SK-N-SH (cell line): ENCODE measurements at regions not wholly inside any gene's neighbourhood (a gene's known extent, or its start where the extent isn't known, plus 50 kb on each side); places are given as distances from the start of the nearest gene placed in this dataset.

Experiments
- CTCF ChIA-PET: fragments of 300-600, 350-600 bp; formaldehyde crosslinking; extraction: SDS; loops from one replicate; lab custom pipeline; 2021; lab: Yijun Ruan, JAX
- POLR2A ChIA-PET: fragments of 350-600 bp; sonication (Branson Sonifier 250); formaldehyde crosslinking; extraction: SDS; loops from one replicate; lab custom pipeline; 2020; ENCODE audit warnings: antibody characterized with exemption, inconsistent platforms; lab: Yijun Ruan, JAX
- DNase-seq: peaks from one replicate; pipeline ENCODE4 v3.0.0; 2012
- H2AFZ ChIP-seq: fragments of 200-600 bp; sonication (generic); 2 replicates; pipeline ENCODE4 v1.8.1; 2016; ENCODE audit warnings: antibody characterized with exemption, mild to moderate bottlenecking, low read depth
- H3F3A ChIP-seq: fragments of 200-600 bp; sonication (generic); replicated peaks from 2 replicates; pipeline ENCODE3; 2016; ENCODE audit warnings: antibody characterized with exemption, mild to moderate bottlenecking; ENCODE audit not compliant: insufficient read depth
- H3K27ac ChIP-seq, 2 experiments: fragments of 200-500 bp in 1 of 2; fragments of 200-600 bp in 1 of 2; sonication (Bioruptor generic) in 1 of 2; sonication (generic), shearing (Covaris generic) in 1 of 2; 2 replicates each; pipeline versions ENCODE4 v1.5.1 to v1.6.1; 2014 to 2016; ENCODE audit warnings: low read depth in 2 of 2, inconsistent platforms in 1 of 2, low read length in 1 of 2, mild to moderate bottlenecking in 1 of 2, mixed read lengths in 1 of 2
- H3K27me3 ChIP-seq: fragments of 200-600 bp; sonication (generic), shearing (Covaris generic); 2 replicates; pipeline ENCODE4 v1.6.1; 2016; ENCODE audit warnings: mixed run types; ENCODE audit not compliant: insufficient read depth
- H3K36me3 ChIP-seq, 2 experiments: fragments of 200-500 bp in 1 of 2; fragments of 200-600 bp in 1 of 2; sonication (Bioruptor generic) in 1 of 2; sonication (generic) in 1 of 2; replicated peaks in 1 of 2; 2 replicates each; pipeline versions ENCODE3 to v1.5.1; 2014 to 2016; ENCODE audit warnings: low read length in 1 of 2, mild to moderate bottlenecking in 1 of 2; ENCODE audit not compliant: insufficient read depth in 2 of 2, control insufficient read depth in 1 of 2
- H3K4me1 ChIP-seq, 2 experiments: fragments of 200-500 bp in 1 of 2; fragments of 200-600 bp in 1 of 2; sonication (Bioruptor generic) in 1 of 2; sonication (generic), shearing (Covaris generic) in 1 of 2; 2 replicates each; pipeline versions ENCODE4 v1.5.1 to v1.6.1; 2014 to 2016; ENCODE audit warnings: low read depth in 1 of 2, low read length in 1 of 2, mixed run types in 1 of 2; ENCODE audit not compliant: insufficient read depth in 2 of 2, control insufficient read depth in 1 of 2
- H3K4me2 ChIP-seq: fragments of 200-600 bp; sonication (generic), shearing (Covaris generic); 2 replicates; pipeline ENCODE4 v1.6.1; 2017; ENCODE audit warnings: mixed run types
- H3K4me3 ChIP-seq, 2 experiments: fragments of 200-500 bp in 1 of 2; fragments of 200-600 bp in 1 of 2; sonication (Bioruptor generic) in 1 of 2; sonication (generic), shearing (Covaris generic) in 1 of 2; 2 replicates each; pipeline versions ENCODE4 v1.5.1 to v1.8.1; 2014 to 2016; ENCODE audit warnings: low read depth in 2 of 2, inconsistent platforms in 1 of 2, low read length in 1 of 2, mild to moderate bottlenecking in 1 of 2, mixed read lengths in 1 of 2, moderate library complexity in 1 of 2
- H3K79me2 ChIP-seq: fragments of 200-600 bp; sonication (generic); 2 replicates; pipeline ENCODE4 v1.8.1; 2017; ENCODE audit warnings: mild to moderate bottlenecking; ENCODE audit not compliant: insufficient read depth
- H3K9ac ChIP-seq: fragments of 200-600 bp; sonication (generic); 2 replicates; pipeline ENCODE4 v1.6.1; 2017; ENCODE audit warnings: mixed run types
- H3K9me2 ChIP-seq: fragments of 200-600 bp; sonication (generic); 2 replicates; pipeline ENCODE4 v1.6.1; 2017; ENCODE audit warnings: mixed run types
- H3K9me3 ChIP-seq: fragments of 200-600 bp; sonication (generic); 2 replicates; pipeline ENCODE4 v1.6.1; 2017; ENCODE audit warnings: mixed run types, mild to moderate bottlenecking, moderate library complexity
- H4K20me1 ChIP-seq: fragments of 200-600 bp; sonication (generic); 2 replicates; pipeline ENCODE4 v1.6.1; 2017; ENCODE audit warnings: mild to moderate bottlenecking, mixed run types; ENCODE audit not compliant: insufficient read depth
- CHD2 ChIP-seq: fragments of 150-350 bp; IDR thresholded peaks from 2 replicates; pipeline ENCODE4 v1.6.1; 2018; ENCODE audit warnings: low read length; ENCODE audit not compliant: partially characterized antibody
- EP300 ChIP-seq, 2 experiments: IDR thresholded peaks; 2 replicates each; pipeline versions ENCODE4 v1.4.0 to v1.6.1; 2012; ENCODE audit warnings: borderline replicate concordance in 1 of 2, low read depth in 1 of 2, low read length in 1 of 2
- EZH2phosphoT487 ChIP-seq: fragments of 200-600 bp; sonication (generic); IDR thresholded peaks from 2 replicates; pipeline ENCODE4 v1.6.1; 2017; ENCODE audit warnings: low read depth, mixed run types, mild to moderate bottlenecking, antibody characterized with exemption, moderate library complexity, borderline replicate concordance
- FOXJ3 ChIP-seq: sonication (generic); formaldehyde crosslinking; IDR thresholded peaks from 2 replicates; pipeline ENCODE4 v1.5.1; 2020; ENCODE audit warnings: mild to moderate bottlenecking, missing genetic modification reagents
- JUND ChIP-seq: IDR thresholded peaks from 2 replicates; pipeline ENCODE4 v1.4.0; 2012
- MEF2A ChIP-seq: IDR thresholded peaks from 2 replicates; pipeline ENCODE4 v1.4.0; 2012; ENCODE audit warnings: low read depth, borderline replicate concordance
- POLR2AphosphoS5 ChIP-seq: IDR thresholded peaks from 2 replicates; pipeline ENCODE4 v1.6.1; 2012; ENCODE audit warnings: low read depth, low read length
- RFX5 ChIP-seq: IDR thresholded peaks from 2 replicates; pipeline ENCODE4 v1.6.1; 2012; ENCODE audit warnings: mild to moderate bottlenecking, improper control_type of control experiment, low read length
- RXRA ChIP-seq: IDR thresholded peaks from 2 replicates; pipeline ENCODE4 v1.4.0; 2012; ENCODE audit warnings: low read depth, mild to moderate bottlenecking, borderline replicate concordance
- SIN3A ChIP-seq: IDR thresholded peaks from 2 replicates; pipeline ENCODE4 v1.6.1; 2012; ENCODE audit warnings: low read depth, mild to moderate bottlenecking, low read length, moderate library complexity, borderline replicate concordance
- TAF1 ChIP-seq: IDR thresholded peaks from 2 replicates; pipeline ENCODE4 v1.6.1; 2012; ENCODE audit warnings: low read depth, mild to moderate bottlenecking, low read length, moderate library complexity, borderline replicate concordance
- WGBS: methylation state at CpG from one replicate; pipeline ENCODE4 v1.1.6; 2017; ENCODE audit warnings: low lambda C conversion rate; 5-methylcytosine and 5-hydroxymethylcytosine counted together
- TF ChIP-seq, protein P1 (sequence below): fragments of 200-600 bp; sonication (generic); IDR thresholded peaks from 2 replicates; pipeline ENCODE4 v1.6.1; 2017; ENCODE audit warnings: antibody characterized with exemption, mild to moderate bottlenecking, moderate library complexity
- TF ChIP-seq, protein P2 (sequence below): fragments of 150-350 bp; IDR thresholded peaks from 2 replicates; pipeline ENCODE4 v1.6.1; 2017; ENCODE audit warnings: antibody characterized with exemption, low read length, low read depth, borderline replicate concordance
- TF ChIP-seq, protein P3 (sequence below): IDR thresholded peaks from 2 replicates; pipeline ENCODE4 v1.4.0; 2012; ENCODE audit warnings: low read depth, borderline replicate concordance
- TF ChIP-seq, protein P4 (sequence below): fragments of 150-350 bp; IDR thresholded peaks from 2 replicates; pipeline ENCODE4 v1.6.1; 2016; ENCODE audit warnings: mild to moderate bottlenecking, low read depth, low read length

DNA sequence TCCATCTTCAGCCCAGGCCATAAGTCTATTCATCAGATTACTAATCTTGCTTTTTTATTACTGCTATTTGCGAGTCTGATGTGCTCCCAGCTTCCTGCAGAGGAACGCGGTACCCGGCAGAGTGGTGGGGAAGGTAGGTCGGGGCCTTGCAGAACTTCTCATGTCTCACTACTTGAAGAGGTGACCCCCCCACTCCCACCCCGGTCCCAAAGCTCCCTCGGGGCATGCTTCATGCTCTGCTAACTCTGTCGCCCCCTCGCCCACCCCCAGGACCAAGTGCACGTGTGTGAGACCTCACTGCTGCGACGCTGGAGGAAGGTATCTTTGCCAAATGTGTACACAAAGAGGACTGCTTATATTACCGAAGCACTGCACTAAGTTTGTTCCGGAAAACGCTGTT, 129.4 kb upstream of the RAB12 start:
- Histone ChIP-seq H2AFZ (no peak overlapping the region), H3K4me3 (no peak overlapping the region), H3K27ac (no peak overlapping the region), H3K9me2 (no peaks in the 10 kb centered on the region), H3K79me2 (no peaks in the 10 kb centered on the region), H3K9ac (no peak overlapping the region), H3K9me3 (no peaks in the 10 kb centered on the region), H3K27me3 (no peaks in the 10 kb centered on the region), H3K36me3 (no peaks in the 10 kb centered on the region), H3K4me1 (peaks cover 0 to 6% of the 10 kb centered on the region in 2 experiments; a peak in 1 of 4 replicates), H3F3A (no peaks in the 10 kb centered on the region), H3K4me2 (no peak overlapping the region), H4K20me1 (no peaks in the 10 kb centered on the region)
- CTCF ChIA-PET = interaction anchor here (0.7 to 6.0 kb wide), 54 partner anchors 8 to 1315 kb away, joined by 3 to 87 read pairs (median 5); partner anchors contain the start of genes LRRC30, PTPRM and RAB12
- POLR2A ChIA-PET = no interaction called here
- no peak for DNase-seq
- TF ChIP-seq EP300 (IDR thresholded peaks at IDR 0.05; ENCODE audit: borderline replicate concordance in 1 of 2, low read depth in 1 of 2, low read length in 1 of 2) (no peak), EZH2phosphoT487 (no peak), MEF2A (no peak), RXRA (no peak), POLR2AphosphoS5 (no peak), RFX5 (no peak), FOXJ3 (CRISPR knock-in tag) (no peak), SIN3A (no peak), CHD2 (no peak), JUND (no peak), TAF1 (no peak)
- TF ChIP-seq, protein P1, sequence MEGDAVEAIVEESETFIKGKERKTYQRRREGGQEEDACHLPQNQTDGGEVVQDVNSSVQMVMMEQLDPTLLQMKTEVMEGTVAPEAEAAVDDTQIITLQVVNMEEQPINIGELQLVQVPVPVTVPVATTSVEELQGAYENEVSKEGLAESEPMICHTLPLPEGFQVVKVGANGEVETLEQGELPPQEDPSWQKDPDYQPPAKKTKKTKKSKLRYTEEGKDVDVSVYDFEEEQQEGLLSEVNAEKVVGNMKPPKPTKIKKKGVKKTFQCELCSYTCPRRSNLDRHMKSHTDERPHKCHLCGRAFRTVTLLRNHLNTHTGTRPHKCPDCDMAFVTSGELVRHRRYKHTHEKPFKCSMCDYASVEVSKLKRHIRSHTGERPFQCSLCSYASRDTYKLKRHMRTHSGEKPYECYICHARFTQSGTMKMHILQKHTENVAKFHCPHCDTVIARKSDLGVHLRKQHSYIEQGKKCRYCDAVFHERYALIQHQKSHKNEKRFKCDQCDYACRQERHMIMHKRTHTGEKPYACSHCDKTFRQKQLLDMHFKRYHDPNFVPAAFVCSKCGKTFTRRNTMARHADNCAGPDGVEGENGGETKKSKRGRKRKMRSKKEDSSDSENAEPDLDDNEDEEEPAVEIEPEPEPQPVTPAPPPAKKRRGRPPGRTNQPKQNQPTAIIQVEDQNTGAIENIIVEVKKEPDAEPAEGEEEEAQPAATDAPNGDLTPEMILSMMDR = no peak
- TF ChIP-seq, protein P2, sequence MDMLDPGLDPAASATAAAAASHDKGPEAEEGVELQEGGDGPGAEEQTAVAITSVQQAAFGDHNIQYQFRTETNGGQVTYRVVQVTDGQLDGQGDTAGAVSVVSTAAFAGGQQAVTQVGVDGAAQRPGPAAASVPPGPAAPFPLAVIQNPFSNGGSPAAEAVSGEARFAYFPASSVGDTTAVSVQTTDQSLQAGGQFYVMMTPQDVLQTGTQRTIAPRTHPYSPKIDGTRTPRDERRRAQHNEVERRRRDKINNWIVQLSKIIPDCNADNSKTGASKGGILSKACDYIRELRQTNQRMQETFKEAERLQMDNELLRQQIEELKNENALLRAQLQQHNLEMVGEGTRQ = no peak
- TF ChIP-seq, protein P3, sequence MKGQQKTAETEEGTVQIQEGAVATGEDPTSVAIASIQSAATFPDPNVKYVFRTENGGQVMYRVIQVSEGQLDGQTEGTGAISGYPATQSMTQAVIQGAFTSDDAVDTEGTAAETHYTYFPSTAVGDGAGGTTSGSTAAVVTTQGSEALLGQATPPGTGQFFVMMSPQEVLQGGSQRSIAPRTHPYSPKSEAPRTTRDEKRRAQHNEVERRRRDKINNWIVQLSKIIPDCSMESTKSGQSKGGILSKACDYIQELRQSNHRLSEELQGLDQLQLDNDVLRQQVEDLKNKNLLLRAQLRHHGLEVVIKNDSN = no peak
- TF ChIP-seq, protein P4, sequence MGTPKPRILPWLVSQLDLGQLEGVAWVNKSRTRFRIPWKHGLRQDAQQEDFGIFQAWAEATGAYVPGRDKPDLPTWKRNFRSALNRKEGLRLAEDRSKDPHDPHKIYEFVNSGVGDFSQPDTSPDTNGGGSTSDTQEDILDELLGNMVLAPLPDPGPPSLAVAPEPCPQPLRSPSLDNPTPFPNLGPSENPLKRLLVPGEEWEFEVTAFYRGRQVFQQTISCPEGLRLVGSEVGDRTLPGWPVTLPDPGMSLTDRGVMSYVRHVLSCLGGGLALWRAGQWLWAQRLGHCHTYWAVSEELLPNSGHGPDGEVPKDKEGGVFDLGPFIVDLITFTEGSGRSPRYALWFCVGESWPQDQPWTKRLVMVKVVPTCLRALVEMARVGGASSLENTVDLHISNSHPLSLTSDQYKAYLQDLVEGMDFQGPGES = no peak
- WGBS = 63% methylated on average over 14 of the region's 15 CpGs
